Prostate gland (tissue), 2 donors: ENCODE measurements at regions not wholly inside any gene's neighbourhood (a gene's known extent, or its start where the extent isn't known, plus 50 kb on each side); places are given as distances from the start of the nearest gene placed in this dataset.

ENCODE experiments used
- CTCF ChIP-seq, 4 experiments: fragments of 200-600 bp in 2 of 4; fragments of 450-650 bp in 2 of 4; sonication (generic) in 2 of 4; IDR thresholded peaks; 1 replicate in 3 of 4; 2 replicates in 1 of 4; pipeline ENCODE4 v1.5.1; 2016 to 2019; ENCODE audit warnings: antibody characterized with exemption in 4 of 4, mild to moderate bottlenecking in 2 of 4, moderate library complexity in 2 of 4
- POLR2A ChIP-seq: fragments of 450-650 bp; IDR thresholded peaks from one replicate; pipeline ENCODE4 v1.6.1; 2016; ENCODE audit warnings: antibody characterized with exemption, mild to moderate bottlenecking

DNA sequence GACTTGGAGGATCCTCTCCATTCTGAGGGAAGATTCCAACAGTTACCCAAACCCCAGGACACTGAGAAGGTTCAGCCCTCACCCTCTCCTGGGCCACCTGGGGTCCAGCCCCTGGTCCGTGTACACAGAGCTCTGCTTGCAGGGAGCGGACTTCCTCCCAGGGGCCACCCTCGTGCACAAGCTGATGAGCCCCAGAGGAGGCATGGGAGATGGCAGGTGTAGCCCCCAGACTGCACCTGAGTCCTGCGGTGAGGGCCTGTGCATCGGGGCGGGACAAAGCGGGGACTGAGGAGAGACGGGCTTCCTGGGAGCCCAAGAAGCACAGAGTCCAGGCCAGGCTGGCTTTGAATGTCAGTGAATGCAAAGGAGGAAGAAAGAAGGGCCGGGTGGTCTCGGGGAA, 1374.9 kb downstream of the BRD1 start:
- TF ChIP-seq POLR2A (no peak), CTCF (IDR thresholded peaks at IDR 0.05) (no peak)
